ENCODE measurements at regions not wholly inside any gene's neighbourhood (a gene's known extent, or its start where the extent isn't known, plus 50 kb on each side); places are given as distances from the start of the nearest gene placed in this dataset.

GRCh38 chr11:94675239-94675638, 92.9 kb upstream of the AMOTL1 start:
- H3K9me3 ChIP-seq, result no peaks in the 10 kb centered on the region
- TF ChIP-seq POLR2A (IDR thresholded peaks at IDR 0.05; ENCODE audit: low read depth), result no peak
- TF ChIP-seq EP300 (IDR thresholded peaks at IDR 0.05), result no peak
- TF ChIP-seq POLR2AphosphoS5 (IDR thresholded peaks at IDR 0.05), result no peak
- TF ChIP-seq, protein P1, sequence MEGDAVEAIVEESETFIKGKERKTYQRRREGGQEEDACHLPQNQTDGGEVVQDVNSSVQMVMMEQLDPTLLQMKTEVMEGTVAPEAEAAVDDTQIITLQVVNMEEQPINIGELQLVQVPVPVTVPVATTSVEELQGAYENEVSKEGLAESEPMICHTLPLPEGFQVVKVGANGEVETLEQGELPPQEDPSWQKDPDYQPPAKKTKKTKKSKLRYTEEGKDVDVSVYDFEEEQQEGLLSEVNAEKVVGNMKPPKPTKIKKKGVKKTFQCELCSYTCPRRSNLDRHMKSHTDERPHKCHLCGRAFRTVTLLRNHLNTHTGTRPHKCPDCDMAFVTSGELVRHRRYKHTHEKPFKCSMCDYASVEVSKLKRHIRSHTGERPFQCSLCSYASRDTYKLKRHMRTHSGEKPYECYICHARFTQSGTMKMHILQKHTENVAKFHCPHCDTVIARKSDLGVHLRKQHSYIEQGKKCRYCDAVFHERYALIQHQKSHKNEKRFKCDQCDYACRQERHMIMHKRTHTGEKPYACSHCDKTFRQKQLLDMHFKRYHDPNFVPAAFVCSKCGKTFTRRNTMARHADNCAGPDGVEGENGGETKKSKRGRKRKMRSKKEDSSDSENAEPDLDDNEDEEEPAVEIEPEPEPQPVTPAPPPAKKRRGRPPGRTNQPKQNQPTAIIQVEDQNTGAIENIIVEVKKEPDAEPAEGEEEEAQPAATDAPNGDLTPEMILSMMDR (IDR thresholded peaks at IDR 0.05), result no peak
- no peak overlapping the region for H3K4me3 ChIP-seq
- H3K27me3 ChIP-seq, result no peaks in the 10 kb centered on the region
- 73% methylated on average over 2 of the region's 2 CpGs for WGBS
- no peak overlapping the region for H3K27ac ChIP-seq (replicated peaks in 1 of 4)
- intact Hi-C loops (cut with DNase I), result no loop called here
- H3K36me3 ChIP-seq, result no peaks in the 10 kb centered on the region
- H3K4me1 ChIP-seq, result peaks cover 0 to 14% (median 11%) of the 10 kb centered on the region in 4 donors
- DNase-seq (ENCODE audit: extremely low spot score), result peak; percentile 66

DNA sequence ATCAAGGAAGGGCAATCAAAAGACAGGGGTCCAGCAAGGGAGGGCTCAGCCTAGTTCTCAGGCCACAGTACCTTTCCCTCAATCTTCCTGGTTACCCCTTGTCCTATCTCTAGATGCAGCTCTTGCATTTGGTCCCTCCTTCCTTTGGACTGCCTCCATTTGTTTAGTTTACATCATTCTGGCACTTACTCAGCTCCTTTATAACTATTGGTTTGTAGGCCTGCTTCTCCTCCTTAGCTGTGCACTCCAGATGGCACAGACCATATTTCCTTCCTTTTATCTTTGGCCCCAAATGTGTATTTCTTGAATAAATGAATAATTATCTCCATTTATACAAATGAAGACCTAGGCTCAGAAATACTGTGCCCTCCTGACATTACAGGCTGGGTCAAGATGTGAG, 92.3 kb upstream of the AMOTL1 start:
- peaks cover 0 to 14% (median 11%) of the 10 kb centered on the region in 4 donors for H3K4me1 ChIP-seq
- H3K9me3 ChIP-seq, result no peaks in the 10 kb centered on the region
- intact Hi-C loops (cut with DNase I), result no loop called here
- H3K27me3 ChIP-seq, result no peaks in the 10 kb centered on the region
- DNase-seq (ENCODE audit: extremely low spot score), result peak; percentile 12
- H3K4me3 ChIP-seq, result no peak overlapping the region
- H3K36me3 ChIP-seq, result no peaks in the 10 kb centered on the region
- no peak for TF ChIP-seq POLR2A (IDR thresholded peaks at IDR 0.05; ENCODE audit: low read depth)
- H3K27ac ChIP-seq (replicated peaks in 1 of 4), result no peak overlapping the region

- no peak overlapping the region for H3K27ac ChIP-seq (replicated peaks in 1 of 4)
- no peak overlapping the region for H3K4me3 ChIP-seq
- WGBS, result 85% methylated on average over 4 of the region's 4 CpGs
- peaks cover 0 to 14% (median 11%) of the 10 kb centered on the region in 4 donors for H3K4me1 ChIP-seq
- peak; percentile 19 for DNase-seq (ENCODE audit: extremely low spot score)
- no peaks in the 10 kb centered on the region for H3K9me3 ChIP-seq
- TF ChIP-seq, protein P1 (IDR thresholded peaks at IDR 0.05), result no peak
- no peak for TF ChIP-seq POLR2AphosphoS5 (IDR thresholded peaks at IDR 0.05)
- TF ChIP-seq POLR2A (IDR thresholded peaks at IDR 0.05; ENCODE audit: low read depth), result no peak
- no peak for TF ChIP-seq EP300 (IDR thresholded peaks at IDR 0.05)
- no peaks in the 10 kb centered on the region for H3K27me3 ChIP-seq
- intact Hi-C loops (cut with DNase I), result no loop called here
- H3K36me3 ChIP-seq, result no peaks in the 10 kb centered on the region
Observed at GRCh38 chr11:94676814-94677213, 91.3 kb upstream of the AMOTL1 start.

DNA sequence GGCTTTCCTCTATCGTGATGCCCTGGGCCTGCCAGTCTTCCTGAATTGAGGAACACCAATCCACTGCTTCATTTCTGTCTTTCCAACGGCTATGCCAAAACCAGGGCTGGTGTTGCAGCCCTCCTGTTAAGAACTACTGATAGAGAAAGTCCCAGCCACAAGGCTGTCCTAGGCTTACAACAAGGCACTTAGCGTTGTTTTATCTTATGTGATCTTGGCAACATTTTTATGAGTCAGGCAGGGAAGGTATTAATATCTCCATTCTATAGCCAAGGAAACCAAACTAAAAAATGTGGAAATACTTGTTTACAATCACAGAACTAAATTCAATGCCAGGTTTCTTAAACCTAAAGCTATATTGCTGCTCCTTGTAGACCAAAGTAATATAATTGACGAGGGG, 89.9 kb upstream of the AMOTL1 start:
- TF ChIP-seq, protein P1 (IDR thresholded peaks at IDR 0.05), result no peak
- no peak for TF ChIP-seq POLR2A (IDR thresholded peaks at IDR 0.05; ENCODE audit: low read depth)
- TF ChIP-seq POLR2AphosphoS5 (IDR thresholded peaks at IDR 0.05), result no peak
- 92% methylated on average over 4 of the region's 4 CpGs for WGBS
- Histone ChIP-seq H3K9me3 (no peaks in the 10 kb centered on the region), H3K4me3 (no peak overlapping the region), H3K4me1 (peaks cover 0 to 13% (median 11%) of the 10 kb centered on the region in 4 donors), H3K36me3 (no peaks in the 10 kb centered on the region), H3K27ac (replicated peaks in 1 of 4) (no peak overlapping the region), H3K27me3 (no peaks in the 10 kb centered on the region)
- no peak for DNase-seq (ENCODE audit: extremely low spot score)
- intact Hi-C loops (cut with DNase I), result no loop called here

GRCh38 chr11:94678901-94679300, 89.3 kb upstream of the AMOTL1 start:
- Histone ChIP-seq H3K4me1 (peaks cover 0 to 7% (median 6%) of the 10 kb centered on the region in 4 donors), H3K9me3 (no peaks in the 10 kb centered on the region), H3K36me3 (no peaks in the 10 kb centered on the region), H3K27ac (replicated peaks in 1 of 4) (no peak overlapping the region), H3K27me3 (no peaks in the 10 kb centered on the region), H3K4me3 (no peak overlapping the region)
- TF ChIP-seq, protein P1 (IDR thresholded peaks at IDR 0.05), result no peak
- TF ChIP-seq POLR2AphosphoS5 (IDR thresholded peaks at IDR 0.05) (no peak), POLR2A (IDR thresholded peaks at IDR 0.05; ENCODE audit: low read depth) (no peak), EP300 (IDR thresholded peaks at IDR 0.05) (no peak)
- intact Hi-C loops (cut with DNase I), result no loop called here
- DNase-seq (ENCODE audit: extremely low spot score), result no peak
- 93% methylated on average over 1 of the region's 1 CpG for WGBS
